ENCODE measurements at regions not wholly inside any gene's neighbourhood (a gene's known extent, or its start where the extent isn't known, plus 50 kb on each side); places are given as distances from the start of the nearest gene placed in this dataset.

- Histone ChIP-seq H3K4me2 (ENCODE audit: control insufficient read depth, insufficient read depth) (no peak overlapping the region), H3K9ac (ENCODE audit: control insufficient read depth, insufficient read depth, low read length) (no peak overlapping the region), H3K36me3 (ENCODE audit: control insufficient read depth in 2 of 2, insufficient read depth in 2 of 2, low read length in 1 of 2) (no peaks in the 10 kb centered on the region), H3K4me3 (no peak overlapping the region), H3K4me1 (ENCODE audit: control insufficient read depth, insufficient read depth, low read length) (peaks cover 33% of the 10 kb centered on the region), H4K20me1 (ENCODE audit: control insufficient read depth, insufficient read depth) (no peaks in the 10 kb centered on the region), H3K27me3 (replicated peaks in 1 of 2; ENCODE audit: control insufficient read depth in 2 of 2, insufficient read depth in 2 of 2, low read length in 1 of 2) (no peaks in the 10 kb centered on the region), H3K79me2 (ENCODE audit: control insufficient read depth, insufficient read depth, low read length) (no peaks in the 10 kb centered on the region), H3K27ac (ENCODE audit: control insufficient read depth, insufficient read depth) (no peak overlapping the region), H3K9me3 (replicated peaks; ENCODE audit: control insufficient read depth, insufficient read depth, low read length) (no peaks in the 10 kb centered on the region), H2AFZ (ENCODE audit: control insufficient read depth, low read depth, low read length) (no peak overlapping the region)
- no peak for FAIRE-seq
- no peak for ATAC-seq
- ChIA-PET CTCF (interaction anchor here (1.1 to 2.5 kb wide), 6 partner anchors 9 to 216 kb away, joined by 4 to 19 read pairs (median 8); no protein-coding TSS in a partner anchor), RAD21 (ENCODE audit: unreplicated experiment) (interaction anchor here (0.7 to 2.3 kb wide), 7 partner anchors 8 to 264 kb away, joined by 3 to 16 read pairs (median 3); no protein-coding TSS in a partner anchor), SMC1A (ENCODE audit: uncharacterized antibody, unreplicated experiment) (interaction anchor here (0.8 to 2.3 kb wide), 14 partner anchors 9 to 296 kb away, joined by 3 to 20 read pairs (median 4); no protein-coding TSS in a partner anchor), POLR2A (interaction anchor here (1.7 kb wide), 1 partner anchor 8 kb away, joined by 6 read pairs; no protein-coding TSS in a partner anchor)
- in situ Hi-C loops (cut with MboI), result no loop called here
- 79% methylated on average over 8 of the region's 8 CpGs for WGBS (ENCODE audit: insufficient coverage, insufficient replicate concordance, low lambda C conversion rate, missing lambda C conversion rate)
- no peak for TF ChIP-seq KLF5 (IDR thresholded peaks at IDR 0.05; ENCODE audit: partially characterized antibody)
- no peak for TF ChIP-seq EED (IDR thresholded peaks at IDR 0.05; ENCODE audit: low read depth)
- TF ChIP-seq RCOR1 (conservative IDR thresholded peaks at IDR 0.05; ENCODE audit: low read depth, low read length), result no peak
- TF ChIP-seq ZBTB4 (CRISPR knock-in tag; IDR thresholded peaks at IDR 0.05), result no peak
- no peak for TF ChIP-seq HCFC1 (IDR thresholded peaks at IDR 0.05; ENCODE audit: low read length)
- TF ChIP-seq POU2F2 (IDR thresholded peaks at IDR 0.05; ENCODE audit: borderline replicate concordance, low read depth, low read length), result no peak
- DNase-seq (ENCODE audit: low read depth, low spot score), result no peak
- no TSS peak for BruUV-seq (replicated peaks)
- intact Hi-C loops (cut with micrococcal nuclease; ENCODE audit: unreplicated experiment), result no loop called here
These were observed 59.4 kb upstream of the ZPBP start for GRCh38 chr7:50152486-50152885.

Data from GM12878 (cell line).